A673 (cell line): ENCODE measurements at regions not wholly inside any gene's neighbourhood (a gene's known extent, or its start where the extent isn't known, plus 50 kb on each side); places are given as distances from the start of the nearest gene placed in this dataset.

Experiments used
- BruUV-seq: library from RNA; stranded (reverse); fragments of 400-500 nt; replicated peaks from 2 replicates; lab custom pipeline; 2021; lab: Mats Ljungman, UMichigan
- CTCF ChIA-PET: fragments of 300-600 bp; sonication (Branson Sonifier 250); formaldehyde crosslinking; loops from one replicate; lab custom pipeline; 2022; ENCODE audit warnings: antibody characterized with exemption; lab: Charles Lee
- POLR2A ChIA-PET: fragments of 300-600 bp; sonication (Branson Sonifier 250); formaldehyde crosslinking; loops from one replicate; lab custom pipeline; 2022; ENCODE audit warnings: antibody characterized with exemption; ENCODE audit not compliant: low non-redundant PET; lab: Charles Lee
- DNase-seq: peaks from one replicate; pipeline ENCODE4 v3.0.0-alpha.2; 2015; ENCODE audit warnings: low spot score
- H3K27ac ChIP-seq: fragments of 200-600 bp; sonication (generic); 2 replicates; pipeline ENCODE4 v1.5.1; 2016; ENCODE audit warnings: mixed run types, low read depth, mild to moderate bottlenecking, mixed read lengths, antibody characterized with exemption, low read length; ENCODE audit not compliant: poor library complexity, severe bottlenecking
- H3K27me3 ChIP-seq: fragments of 200-600 bp; sonication (generic); replicated peaks from 2 replicates; pipeline ENCODE4 v1.6.1; 2017; ENCODE audit warnings: mixed run types, low read depth, mild to moderate bottlenecking, mixed read lengths, antibody characterized with exemption, low read length; ENCODE audit not compliant: insufficient read depth, poor library complexity
- H3K36me3 ChIP-seq: fragments of 200-600 bp; sonication (generic); 2 replicates; pipeline ENCODE4 v1.6.1; 2016; ENCODE audit warnings: mixed run types, mild to moderate bottlenecking, mixed read lengths, antibody characterized with exemption, low read length; ENCODE audit not compliant: insufficient read depth, poor library complexity, severe bottlenecking
- H3K4me1 ChIP-seq: fragments of 200-600 bp; sonication (generic); 2 replicates; pipeline ENCODE4 v1.6.1; 2017; ENCODE audit warnings: mixed run types, mild to moderate bottlenecking, mixed read lengths, antibody characterized with exemption, low read length; ENCODE audit not compliant: insufficient read depth, poor library complexity, severe bottlenecking
- H3K4me3 ChIP-seq: fragments of 200-600 bp; sonication (generic); 2 replicates; pipeline ENCODE4 v1.5.1; 2016; ENCODE audit warnings: low read depth, mixed run types, mild to moderate bottlenecking, mixed read lengths, low read length; ENCODE audit not compliant: poor library complexity, severe bottlenecking
- H3K9me3 ChIP-seq: fragments of 200-600 bp; sonication (generic); 2 replicates; pipeline ENCODE4 v1.6.1; 2016; ENCODE audit warnings: mixed run types, low read depth, mild to moderate bottlenecking, mixed read lengths, antibody characterized with exemption, low read length; ENCODE audit not compliant: poor library complexity, severe bottlenecking
- CTCF ChIP-seq: fragments of 300-800, 200-600 bp; sonication (generic); conservative IDR thresholded peaks from 2 replicates; pipeline ENCODE4 v1.5.1; 2017; ENCODE audit warnings: low read depth, mild to moderate bottlenecking, antibody characterized with exemption, low read length, moderate library complexity, mixed read lengths
- EZH2 ChIP-seq: fragments of 200-600 bp; sonication (generic); IDR thresholded peaks from 2 replicates; pipeline ENCODE4 v1.6.1; 2017; ENCODE audit warnings: borderline replicate concordance, low read depth, mild to moderate bottlenecking, mixed read lengths, antibody characterized with exemption, low read length; ENCODE audit not compliant: poor library complexity, severe bottlenecking
- intact Hi-C: fragments of 100-400 bp; cut with micrococcal nuclease; formaldehyde crosslinking; loops from one replicate; pipeline ENCODE4 v1.10.0; 2022; ENCODE audit not compliant: unreplicated experiment

- TF ChIP-seq EZH2 = no peak
- no peak for TF ChIP-seq CTCF
- no TSS peak for BruUV-seq
- intact Hi-C loops = no loop called here
- ChIA-PET POLR2A (no interaction called here), CTCF (no interaction called here)
- H3K4me3 ChIP-seq = no peak overlapping the region
- peaks cover 64% of the 10 kb centered on the region for H3K27me3 ChIP-seq
- H3K36me3 ChIP-seq = no peaks in the 10 kb centered on the region
- no peak overlapping the region for H3K27ac ChIP-seq
- H3K9me3 ChIP-seq = no peaks in the 10 kb centered on the region
- H3K4me1 ChIP-seq = no peaks in the 10 kb centered on the region
- no peak for DNase-seq
Measured at GRCh38 chr17:5635949-5636348, 51.6 kb upstream of the NLRP1 start.

GRCh38 chr17:5638596-5638995 lies 54.3 kb upstream of the NLRP1 start:
- intact Hi-C loops = no loop called here
- POLR2A ChIA-PET = no interaction called here
- CTCF ChIA-PET = no interaction called here
- no peaks in the 10 kb centered on the region for H3K36me3 ChIP-seq
- TF ChIP-seq EZH2 (no peak), CTCF (no peak)
- no peak for DNase-seq
- no peaks in the 10 kb centered on the region for H3K4me1 ChIP-seq
- no peaks in the 10 kb centered on the region for H3K9me3 ChIP-seq
- BruUV-seq = no TSS peak
- no peak overlapping the region for H3K4me3 ChIP-seq
- peaks cover 41% of the 10 kb centered on the region for H3K27me3 ChIP-seq
- H3K27ac ChIP-seq = no peak overlapping the region

GRCh38 chr17:5640726-5641125 lies 56.4 kb upstream of the NLRP1 start:
- Histone ChIP-seq H3K9me3 (no peaks in the 10 kb centered on the region), H3K27ac (no peak overlapping the region), H3K36me3 (no peaks in the 10 kb centered on the region), H3K4me1 (no peaks in the 10 kb centered on the region), H3K27me3 (peaks cover 31% of the 10 kb centered on the region), H3K4me3 (no peak overlapping the region)
- CTCF ChIA-PET = no interaction called here
- POLR2A ChIA-PET = no interaction called here
- BruUV-seq = no TSS peak
- intact Hi-C loops = no loop called here
- DNase-seq = no peak
- no peak for TF ChIP-seq EZH2
- TF ChIP-seq CTCF = no peak
